K562 (cell line): ENCODE measurements at regions not wholly inside any gene's neighbourhood (a gene's known extent, or its start where the extent isn't known, plus 50 kb on each side); places are given as distances from the start of the nearest gene placed in this dataset.

Source experiments
- CEBPB ChIP-seq: fragments of 450-650 bp; IDR thresholded peaks from 2 replicates; pipeline ENCODE4 v1.6.1; 2016; ENCODE audit warnings: missing genetic modification characterization, missing compliant biosample characterization
- EWSR1 ChIP-seq: fragments of 450-650 bp; IDR thresholded peaks from 2 replicates; pipeline ENCODE4 v1.6.1; 2018; ENCODE audit warnings: borderline replicate concordance, mild to moderate bottlenecking, low read depth, moderate library complexity; ENCODE audit not compliant: partially characterized antibody
- RNF2 ChIP-seq: sonication (generic); IDR thresholded peaks from 2 replicates; pipeline ENCODE4 v1.6.1; 2016
- SP2 ChIP-seq: IDR thresholded peaks from 2 replicates; pipeline ENCODE4 v1.6.1; 2011; ENCODE audit warnings: mild to moderate bottlenecking, low read depth, low read length, moderate library complexity; ENCODE audit not compliant: poor library complexity, severe bottlenecking; ENCODE audit errors: extremely low read depth
- TCF7L2 ChIP-seq: fragments of 150-350 bp; IDR thresholded peaks from 2 replicates; pipeline ENCODE4 v1.6.1; 2016; ENCODE audit warnings: low read depth, mild to moderate bottlenecking, low read length, moderate library complexity
- USF2 ChIP-seq: sonication (generic); formaldehyde crosslinking; IDR thresholded peaks from 2 replicates; pipeline ENCODE4 v1.5.0; 2020; ENCODE audit warnings: missing genetic modification reagents
- ZNF639 ChIP-seq, 2 experiments: fragments of 200-800 bp in 1 of 2; sonication (Bioruptor generic) in 1 of 2; sonication (generic) in 1 of 2; formaldehyde crosslinking in 1 of 2; IDR thresholded peaks in 1 of 2; conservative IDR thresholded peaks in 1 of 2; 2 replicates each; pipeline versions ENCODE4 v1.5.0 to v1.6.1; 2016 to 2020; ENCODE audit warnings: missing compliant biosample characterization in 1 of 2, missing genetic modification characterization in 1 of 2, missing genetic modification reagents in 1 of 2
- TF ChIP-seq, protein P1 (sequence below): fragments of 250-450 bp; sonication (Bioruptor Pico); IDR thresholded peaks from 2 replicates; pipeline ENCODE4 v1.5.0; 2020; ENCODE audit warnings: mild to moderate bottlenecking, borderline replicate concordance
- TF ChIP-seq, protein P2 (sequence below): fragments of 250-450 bp; sonication (Bioruptor Pico); IDR thresholded peaks from 2 replicates; pipeline ENCODE4 v1.4.0; 2020; ENCODE audit warnings: mild to moderate bottlenecking, moderate library complexity

- TF ChIP-seq SP2: no peak
- no peak for TF ChIP-seq CEBPB (tag)
- TF ChIP-seq, protein P1, sequence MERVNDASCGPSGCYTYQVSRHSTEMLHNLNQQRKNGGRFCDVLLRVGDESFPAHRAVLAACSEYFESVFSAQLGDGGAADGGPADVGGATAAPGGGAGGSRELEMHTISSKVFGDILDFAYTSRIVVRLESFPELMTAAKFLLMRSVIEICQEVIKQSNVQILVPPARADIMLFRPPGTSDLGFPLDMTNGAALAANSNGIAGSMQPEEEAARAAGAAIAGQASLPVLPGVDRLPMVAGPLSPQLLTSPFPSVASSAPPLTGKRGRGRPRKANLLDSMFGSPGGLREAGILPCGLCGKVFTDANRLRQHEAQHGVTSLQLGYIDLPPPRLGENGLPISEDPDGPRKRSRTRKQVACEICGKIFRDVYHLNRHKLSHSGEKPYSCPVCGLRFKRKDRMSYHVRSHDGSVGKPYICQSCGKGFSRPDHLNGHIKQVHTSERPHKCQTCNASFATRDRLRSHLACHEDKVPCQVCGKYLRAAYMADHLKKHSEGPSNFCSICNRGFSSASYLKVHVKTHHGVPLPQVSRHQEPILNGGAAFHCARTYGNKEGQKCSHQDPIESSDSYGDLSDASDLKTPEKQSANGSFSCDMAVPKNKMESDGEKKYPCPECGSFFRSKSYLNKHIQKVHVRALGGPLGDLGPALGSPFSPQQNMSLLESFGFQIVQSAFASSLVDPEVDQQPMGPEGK (CRISPR knock-in tag): no peak
- TF ChIP-seq EWSR1: no peak
- TF ChIP-seq TCF7L2: no peak
- TF ChIP-seq RNF2: no peak
- TF ChIP-seq ZNF639 (CRISPR knock-in tag; conservative IDR thresholded peaks at IDR 0.05 in 1 of 2, IDR thresholded peaks at IDR 0.05 in 1 of 2): no peak
- no peak for TF ChIP-seq USF2 (CRISPR knock-in tag)
- TF ChIP-seq, protein P2, sequence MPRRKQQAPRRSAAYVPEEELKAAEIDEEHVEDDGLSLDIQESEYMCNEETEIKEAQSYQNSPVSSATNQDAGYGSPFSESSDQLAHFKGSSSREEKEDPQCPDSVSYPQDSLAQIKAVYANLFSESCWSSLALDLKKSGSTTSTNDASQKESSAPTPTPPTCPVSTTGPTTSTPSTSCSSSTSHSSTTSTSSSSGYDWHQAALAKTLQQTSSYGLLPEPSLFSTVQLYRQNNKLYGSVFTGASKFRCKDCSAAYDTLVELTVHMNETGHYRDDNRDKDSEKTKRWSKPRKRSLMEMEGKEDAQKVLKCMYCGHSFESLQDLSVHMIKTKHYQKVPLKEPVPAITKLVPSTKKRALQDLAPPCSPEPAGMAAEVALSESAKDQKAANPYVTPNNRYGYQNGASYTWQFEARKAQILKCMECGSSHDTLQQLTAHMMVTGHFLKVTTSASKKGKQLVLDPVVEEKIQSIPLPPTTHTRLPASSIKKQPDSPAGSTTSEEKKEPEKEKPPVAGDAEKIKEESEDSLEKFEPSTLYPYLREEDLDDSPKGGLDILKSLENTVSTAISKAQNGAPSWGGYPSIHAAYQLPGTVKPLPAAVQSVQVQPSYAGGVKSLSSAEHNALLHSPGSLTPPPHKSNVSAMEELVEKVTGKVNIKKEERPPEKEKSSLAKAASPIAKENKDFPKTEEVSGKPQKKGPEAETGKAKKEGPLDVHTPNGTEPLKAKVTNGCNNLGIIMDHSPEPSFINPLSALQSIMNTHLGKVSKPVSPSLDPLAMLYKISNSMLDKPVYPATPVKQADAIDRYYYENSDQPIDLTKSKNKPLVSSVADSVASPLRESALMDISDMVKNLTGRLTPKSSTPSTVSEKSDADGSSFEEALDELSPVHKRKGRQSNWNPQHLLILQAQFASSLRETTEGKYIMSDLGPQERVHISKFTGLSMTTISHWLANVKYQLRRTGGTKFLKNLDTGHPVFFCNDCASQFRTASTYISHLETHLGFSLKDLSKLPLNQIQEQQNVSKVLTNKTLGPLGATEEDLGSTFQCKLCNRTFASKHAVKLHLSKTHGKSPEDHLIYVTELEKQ (CRISPR knock-in tag): no peak
Observed at GRCh38 chr5:107319901-107320300, 350.8 kb downstream of the EFNA5 start.
